ENCODE measurements at regions not wholly inside any gene's neighbourhood (a gene's known extent, or its start where the extent isn't known, plus 50 kb on each side); places are given as distances from the start of the nearest gene placed in this dataset.

- no peak for TF ChIP-seq CTCF (conservative IDR thresholded peaks at IDR 0.05; ENCODE audit: low read length)
- TF ChIP-seq EZH2phosphoT487 (IDR thresholded peaks at IDR 0.05; ENCODE audit: borderline replicate concordance) = no peak
Observed at GRCh38 chr4:145404761-145405160, 76.9 kb upstream of the SMAD1 start.
